ENCODE measurements at regions not wholly inside any gene's neighbourhood (a gene's known extent, or its start where the extent isn't known, plus 50 kb on each side); places are given as distances from the start of the nearest gene placed in this dataset.

GRCh38 chr3:168973897-168974296, 689.6 kb downstream of the MECOM start:
- no peak overlapping the region for H3K4me3 ChIP-seq
- no peaks in the 10 kb centered on the region for H3K9me3 ChIP-seq (ENCODE audit: low read depth, low read length)
- H3K27ac ChIP-seq: no peak overlapping the region
- no peaks in the 10 kb centered on the region for H3K36me3 ChIP-seq (ENCODE audit: insufficient read depth, low read length)
- H3K9ac ChIP-seq (ENCODE audit: insufficient read length): no peak overlapping the region
- TF ChIP-seq FOXP2 (optimal IDR thresholded peaks at IDR 0.05; ENCODE audit: control extremely low read depth, extremely low read length, insufficient read depth): no peak
- TF ChIP-seq POLR2AphosphoS5 (IDR thresholded peaks at IDR 0.05; ENCODE audit: borderline replicate concordance, low read depth, low read length): no peak
- no peak for TF ChIP-seq EZH2 (IDR thresholded peaks at IDR 0.05)
- DNase-seq (ENCODE audit: low read depth, low spot score): no peak

GRCh38 chr3:168973206-168973605, 690.3 kb downstream of the MECOM start:
- TF ChIP-seq POLR2AphosphoS5 (IDR thresholded peaks at IDR 0.05; ENCODE audit: borderline replicate concordance, low read depth, low read length) (no peak), EZH2 (IDR thresholded peaks at IDR 0.05) (no peak), FOXP2 (optimal IDR thresholded peaks at IDR 0.05; ENCODE audit: control extremely low read depth, extremely low read length, insufficient read depth) (no peak)
- no peak overlapping the region for H3K9ac ChIP-seq (ENCODE audit: insufficient read length)

GRCh38 chr3:168968609-168969008, 694.9 kb downstream of the MECOM start:
- H3K9me3 ChIP-seq (ENCODE audit: low read depth, low read length): no peaks in the 10 kb centered on the region
- no peak for DNase-seq (ENCODE audit: low read depth, low spot score)
- H3K27ac ChIP-seq: no peak overlapping the region
- H3K36me3 ChIP-seq (ENCODE audit: insufficient read depth, low read length): no peaks in the 10 kb centered on the region
- TF ChIP-seq POLR2AphosphoS5 (IDR thresholded peaks at IDR 0.05; ENCODE audit: borderline replicate concordance, low read depth, low read length) (no peak), EZH2 (IDR thresholded peaks at IDR 0.05) (no peak), FOXP2 (optimal IDR thresholded peaks at IDR 0.05; ENCODE audit: control extremely low read depth, extremely low read length, insufficient read depth) (no peak)
- no peak overlapping the region for H3K9ac ChIP-seq (ENCODE audit: insufficient read length)
- no peak overlapping the region for H3K4me3 ChIP-seq

More at GRCh38 chr3:168973206-168973605, 690.3 kb downstream of the MECOM start:
- Histone ChIP-seq H3K36me3 (ENCODE audit: insufficient read depth, low read length) (no peaks in the 10 kb centered on the region), H3K27ac (no peak overlapping the region), H3K4me3 (no peak overlapping the region), H3K9me3 (ENCODE audit: low read depth, low read length) (no peaks in the 10 kb centered on the region)
- DNase-seq (ENCODE audit: low read depth, low spot score): no peak

GRCh38 chr3:168964736-168965135, 698.8 kb downstream of the MECOM start:
- Histone ChIP-seq H3K9me3 (ENCODE audit: low read depth, low read length) (no peaks in the 10 kb centered on the region), H3K36me3 (ENCODE audit: insufficient read depth, low read length) (no peaks in the 10 kb centered on the region), H3K27ac (no peak overlapping the region), H3K4me3 (no peak overlapping the region), H3K9ac (ENCODE audit: insufficient read length) (no peak overlapping the region)
- no peak for DNase-seq (ENCODE audit: low read depth, low spot score)
- TF ChIP-seq EZH2 (IDR thresholded peaks at IDR 0.05) (no peak), POLR2AphosphoS5 (IDR thresholded peaks at IDR 0.05; ENCODE audit: borderline replicate concordance, low read depth, low read length) (no peak), FOXP2 (optimal IDR thresholded peaks at IDR 0.05; ENCODE audit: control extremely low read depth, extremely low read length, insufficient read depth) (no peak)

GRCh38 chr3:168961271-168961670, 702.2 kb downstream of the MECOM start:
- Histone ChIP-seq H3K4me3 (no peak overlapping the region), H3K36me3 (ENCODE audit: insufficient read depth, low read length) (no peaks in the 10 kb centered on the region), H3K9me3 (ENCODE audit: low read depth, low read length) (no peaks in the 10 kb centered on the region), H3K9ac (ENCODE audit: insufficient read length) (no peak overlapping the region), H3K27ac (no peak overlapping the region)
- no peak for TF ChIP-seq POLR2AphosphoS5 (IDR thresholded peaks at IDR 0.05; ENCODE audit: borderline replicate concordance, low read depth, low read length)
- no peak for TF ChIP-seq EZH2 (IDR thresholded peaks at IDR 0.05)
- no peak for TF ChIP-seq FOXP2 (optimal IDR thresholded peaks at IDR 0.05; ENCODE audit: control extremely low read depth, extremely low read length, insufficient read depth)
- no peak for DNase-seq (ENCODE audit: low read depth, low spot score)

- Histone ChIP-seq H3K9ac (ENCODE audit: insufficient read length) (no peak overlapping the region), H3K27ac (no peak overlapping the region), H3K9me3 (ENCODE audit: low read depth, low read length) (no peaks in the 10 kb centered on the region), H3K4me3 (no peak overlapping the region), H3K36me3 (ENCODE audit: insufficient read depth, low read length) (no peaks in the 10 kb centered on the region)
- TF ChIP-seq POLR2AphosphoS5 (IDR thresholded peaks at IDR 0.05; ENCODE audit: borderline replicate concordance, low read depth, low read length) (no peak), FOXP2 (optimal IDR thresholded peaks at IDR 0.05; ENCODE audit: control extremely low read depth, extremely low read length, insufficient read depth) (no peak), EZH2 (IDR thresholded peaks at IDR 0.05) (no peak)
- DNase-seq (ENCODE audit: low read depth, low spot score): no peak
Measured at GRCh38 chr3:168959731-168960130, 703.8 kb downstream of the MECOM start.

GRCh38 chr3:168958466-168958865, 705.0 kb downstream of the MECOM start:
- no peaks in the 10 kb centered on the region for H3K9me3 ChIP-seq (ENCODE audit: low read depth, low read length)
- H3K4me3 ChIP-seq: no peak overlapping the region
- no peaks in the 10 kb centered on the region for H3K36me3 ChIP-seq (ENCODE audit: insufficient read depth, low read length)
- TF ChIP-seq EZH2 (IDR thresholded peaks at IDR 0.05): no peak
- no peak for TF ChIP-seq POLR2AphosphoS5 (IDR thresholded peaks at IDR 0.05; ENCODE audit: borderline replicate concordance, low read depth, low read length)
- TF ChIP-seq FOXP2 (optimal IDR thresholded peaks at IDR 0.05; ENCODE audit: control extremely low read depth, extremely low read length, insufficient read depth): no peak
- no peak overlapping the region for H3K27ac ChIP-seq
- DNase-seq (ENCODE audit: low read depth, low spot score): no peak
- no peak overlapping the region for H3K9ac ChIP-seq (ENCODE audit: insufficient read length)

GRCh38 chr3:168956076-168956475, 707.4 kb downstream of the MECOM start:
- Histone ChIP-seq H3K4me3 (no peak overlapping the region), H3K9ac (ENCODE audit: insufficient read length) (no peak overlapping the region), H3K36me3 (ENCODE audit: insufficient read depth, low read length) (no peaks in the 10 kb centered on the region), H3K9me3 (ENCODE audit: low read depth, low read length) (no peaks in the 10 kb centered on the region), H3K27ac (no peak overlapping the region)
- DNase-seq (ENCODE audit: low read depth, low spot score): no peak
- TF ChIP-seq POLR2AphosphoS5 (IDR thresholded peaks at IDR 0.05; ENCODE audit: borderline replicate concordance, low read depth, low read length): no peak
- no peak for TF ChIP-seq EZH2 (IDR thresholded peaks at IDR 0.05)
- TF ChIP-seq FOXP2 (optimal IDR thresholded peaks at IDR 0.05; ENCODE audit: control extremely low read depth, extremely low read length, insufficient read depth): no peak

- Histone ChIP-seq H3K36me3 (ENCODE audit: insufficient read depth, low read length) (no peaks in the 10 kb centered on the region), H3K4me3 (no peak overlapping the region), H3K9me3 (ENCODE audit: low read depth, low read length) (no peaks in the 10 kb centered on the region), H3K9ac (ENCODE audit: insufficient read length) (no peak overlapping the region), H3K27ac (no peak overlapping the region)
- peak; percentile 6 for DNase-seq (ENCODE audit: low read depth, low spot score)
- TF ChIP-seq POLR2AphosphoS5 (IDR thresholded peaks at IDR 0.05; ENCODE audit: borderline replicate concordance, low read depth, low read length) (no peak), FOXP2 (optimal IDR thresholded peaks at IDR 0.05; ENCODE audit: control extremely low read depth, extremely low read length, insufficient read depth) (no peak), EZH2 (IDR thresholded peaks at IDR 0.05) (no peak)
Measured at GRCh38 chr3:168952551-168952950, 711.0 kb downstream of the MECOM start.
